Activated effector memory CD4-positive, alpha-beta T cell treated with Interleukin-2 at 50 U/mL for 16 hours (primary cell): ENCODE measurements at regions not wholly inside any gene's neighbourhood (a gene's known extent, or its start where the extent isn't known, plus 50 kb on each side); places are given as distances from the start of the nearest gene placed in this dataset.

ENCODE experiments used
- DNase-seq: peaks from one replicate; pipeline ENCODE4 v3.0.0-alpha.2; 2020

GRCh38 chr5:52504584-52505240 lies 283.0 kb upstream of the ITGA1 start:
- DNase-seq: no peak

- DNase-seq: no peak
These were observed 270.0 kb upstream of the ITGA1 start for GRCh38 chr5:52517667-52518066.

- no peak for DNase-seq
These were observed 267.5 kb upstream of the ITGA1 start for GRCh38 chr5:52520171-52520570.

- DNase-seq: no peak
These were observed 266.5 kb upstream of the ITGA1 start for GRCh38 chr5:52521236-52521635.

GRCh38 chr5:52523701-52524100 lies 264.0 kb upstream of the ITGA1 start:
- no peak for DNase-seq

GRCh38 chr5:52531105-52531504 lies 256.6 kb upstream of the ITGA1 start:
- no peak for DNase-seq

GRCh38 chr5:52543594-52543993 lies 244.1 kb upstream of the ITGA1 start:
- DNase-seq: no peak

- no peak for DNase-seq
These were observed 243.0 kb upstream of the ITGA1 start for GRCh38 chr5:52544738-52545137.

GRCh38 chr5:52554293-52554692 lies 233.4 kb upstream of the ITGA1 start:
- no peak for DNase-seq

GRCh38 chr5:52560366-52560765 lies 227.3 kb upstream of the ITGA1 start:
- DNase-seq: no peak

GRCh38 chr5:52562473-52562872 lies 225.2 kb upstream of the ITGA1 start:
- DNase-seq: no peak

- DNase-seq: no peak
These were observed 223.1 kb upstream of the ITGA1 start for GRCh38 chr5:52564587-52564986.

GRCh38 chr5:52577546-52577945 lies 210.2 kb upstream of the ITGA1 start:
- no peak for DNase-seq

GRCh38 chr5:52579391-52579790 lies 208.3 kb upstream of the ITGA1 start:
- DNase-seq: no peak

GRCh38 chr5:52580921-52581320 lies 206.8 kb upstream of the ITGA1 start:
- no peak for DNase-seq

- no peak for DNase-seq
These were observed 205.4 kb upstream of the ITGA1 start for GRCh38 chr5:52582313-52582712.

- DNase-seq: no peak
These were observed 200.6 kb upstream of the ITGA1 start for GRCh38 chr5:52587131-52587530.

GRCh38 chr5:52597625-52598024 lies 190.1 kb upstream of the ITGA1 start:
- no peak for DNase-seq

- DNase-seq: no peak
These were observed 188.7 kb upstream of the ITGA1 start for GRCh38 chr5:52598968-52599367.

- no peak for DNase-seq
These were observed 183.8 kb upstream of the ITGA1 start for GRCh38 chr5:52603778-52604554.

GRCh38 chr5:52605317-52606313 lies 182.1 kb upstream of the ITGA1 start:
- DNase-seq: no peak

- DNase-seq: no peak
These were observed 180.4 kb upstream of the ITGA1 start for GRCh38 chr5:52607227-52607824.

GRCh38 chr5:52620315-52620714 lies 167.4 kb upstream of the ITGA1 start:
- no peak for DNase-seq
